Hippocampal formation (tissue), 2 donors: ENCODE measurements at regions not wholly inside any gene's neighbourhood (a gene's known extent, or its start where the extent isn't known, plus 50 kb on each side); places are given as distances from the start of the nearest gene placed in this dataset.
"Not testable (repeated sequence)": the region's sequence is repeated elsewhere in the genome, so short reads cannot be mapped to it uniquely, and the experiment has no call there.

Source experiments
- DNase-seq, 2 donors: peaks; one replicate each; lab custom pipeline; 2025; lab: John Stamatoyannopoulos, UW

- no peak for DNase-seq
These were observed 109.5 kb upstream of the SLC1A4 start for GRCh38 chr2:64879745-64880144.

- no peak for DNase-seq
These were observed 108.8 kb upstream of the SLC1A4 start for GRCh38 chr2:64880193-64880951.

GRCh38 chr2:64881037-64881492 lies 108.1 kb upstream of the SLC1A4 start:
- no peak for DNase-seq

GRCh38 chr2:64887565-64887964 lies 101.6 kb upstream of the SLC1A4 start:
- DNase-seq: no peak

GRCh38 chr2:64888591-64889309 lies 100.4 kb upstream of the SLC1A4 start:
- no peak for DNase-seq

GRCh38 chr2:64889803-64890202 lies 99.4 kb upstream of the SLC1A4 start:
- no peak for DNase-seq

- not testable (repeated sequence) for DNase-seq
These were observed 92.6 kb upstream of the SLC1A4 start for GRCh38 chr2:64896572-64896971.

GRCh38 chr2:64899081-64899865 lies 89.9 kb upstream of the SLC1A4 start:
- no peak for DNase-seq

GRCh38 chr2:64899876-64900275 lies 89.3 kb upstream of the SLC1A4 start:
- DNase-seq: not testable (repeated sequence)

- DNase-seq: peak in 1 of 2 donors; percentile 9
These were observed 84.5 kb upstream of the SLC1A4 start for GRCh38 chr2:64904413-64905329.

GRCh38 chr2:64905338-64906024 lies 83.7 kb upstream of the SLC1A4 start:
- no peak for DNase-seq

GRCh38 chr2:64906853-64907536 lies 82.2 kb upstream of the SLC1A4 start:
- no peak for DNase-seq

GRCh38 chr2:64908406-64908805 lies 80.8 kb upstream of the SLC1A4 start:
- no peak for DNase-seq

GRCh38 chr2:64910523-64910922 lies 78.7 kb upstream of the SLC1A4 start:
- no peak for DNase-seq

- DNase-seq: no peak
These were observed 78.2 kb upstream of the SLC1A4 start for GRCh38 chr2:64910972-64911433.

GRCh38 chr2:64913357-64913869 lies 75.8 kb upstream of the SLC1A4 start:
- no peak for DNase-seq

GRCh38 chr2:64914247-64914646 lies 75.0 kb upstream of the SLC1A4 start:
- no peak for DNase-seq

- DNase-seq: no peak
These were observed 74.3 kb upstream of the SLC1A4 start for GRCh38 chr2:64914735-64915509.

GRCh38 chr2:64915510-64915900 lies 73.7 kb upstream of the SLC1A4 start:
- DNase-seq: no peak
